OCI-LY7 (cell line): ENCODE measurements at regions not wholly inside any gene's neighbourhood (a gene's known extent, or its start where the extent isn't known, plus 50 kb on each side); places are given as distances from the start of the nearest gene placed in this dataset.

Source experiments
- BruUV-seq: library from RNA; stranded (reverse); fragments of 400-500 nt; replicated peaks from 2 replicates; lab custom pipeline; 2021; lab: Mats Ljungman, UMichigan
- CTCF ChIA-PET: fragments of 300-600 bp; sonication (Branson Sonifier 250); formaldehyde crosslinking; loops from one replicate; lab custom pipeline; 2022; ENCODE audit warnings: antibody characterized with exemption; ENCODE audit not compliant: unreplicated experiment; lab: Charles Lee
- POLR2A ChIA-PET: fragments of 300-600 bp; sonication (Branson Sonifier 250); formaldehyde crosslinking; loops from one replicate; lab custom pipeline; 2022; ENCODE audit warnings: antibody characterized with exemption; lab: Charles Lee
- DNase-seq: peaks from one replicate; pipeline ENCODE4 v3.0.0-alpha.2; 2015; ENCODE audit warnings: low spot score
- H2AFZ ChIP-seq: fragments of 200-600 bp; sonication (generic), shearing (Covaris generic); 2 replicates; pipeline ENCODE4 v1.6.1; 2014; ENCODE audit warnings: mild to moderate bottlenecking, antibody characterized with exemption, low read length, moderate library complexity
- H3K27ac ChIP-seq: fragments of 200-600 bp; sonication (generic); 2 replicates; pipeline ENCODE4 v1.5.1; 2014; ENCODE audit warnings: mixed run types, low read depth, mild to moderate bottlenecking, moderate library complexity, low read length, inconsistent platforms; ENCODE audit not compliant: poor library complexity, severe bottlenecking
- H3K36me3 ChIP-seq: fragments of 200-600 bp; sonication (generic); 2 replicates; pipeline ENCODE4 v1.6.1; 2014; ENCODE audit warnings: mild to moderate bottlenecking, antibody characterized with exemption, low read length, moderate library complexity, mixed read lengths; ENCODE audit not compliant: insufficient read depth
- H3K4me1 ChIP-seq: fragments of 200-600 bp; sonication (generic); 2 replicates; pipeline ENCODE4 v1.5.1; 2014; ENCODE audit warnings: mild to moderate bottlenecking, low read length; ENCODE audit not compliant: insufficient read depth, poor library complexity, severe bottlenecking
- H3K4me2 ChIP-seq: fragments of 200-600 bp; sonication (generic); 2 replicates; pipeline ENCODE4 v1.6.1; 2014; ENCODE audit warnings: mild to moderate bottlenecking, low read length
- H3K4me3 ChIP-seq: fragments of 200-600 bp; sonication (generic); 2 replicates; pipeline ENCODE4 v1.5.1; 2014; ENCODE audit warnings: mild to moderate bottlenecking, low read depth, low read length; ENCODE audit not compliant: poor library complexity, severe bottlenecking
- H3K79me2 ChIP-seq: fragments of 200-600 bp; sonication (generic); 2 replicates; pipeline ENCODE4 v1.6.1; 2016; ENCODE audit warnings: low read depth, mild to moderate bottlenecking, low read length, moderate library complexity, mixed read lengths; ENCODE audit not compliant: insufficient read depth
- H3K9me2 ChIP-seq: fragments of 200-600 bp; sonication (generic); 2 replicates; pipeline ENCODE4 v1.6.1; 2016; ENCODE audit warnings: mild to moderate bottlenecking, low read length, mixed read lengths; ENCODE audit not compliant: insufficient read depth
- H3K9me3 ChIP-seq: fragments of 200-600 bp; sonication (generic); 2 replicates; pipeline ENCODE4 v1.6.1; 2014; ENCODE audit warnings: mild to moderate bottlenecking, mixed run types, low read length, mixed read lengths
- H4K20me1 ChIP-seq: fragments of 200-600 bp; sonication (generic); 2 replicates; pipeline ENCODE4 v1.6.1; 2014; ENCODE audit warnings: mild to moderate bottlenecking, antibody characterized with exemption, low read length, moderate library complexity, mixed read lengths; ENCODE audit not compliant: insufficient read depth
- CTCF ChIP-seq: fragments of 200-600 bp; sonication (generic); conservative IDR thresholded peaks from 2 replicates; pipeline ENCODE4 v1.5.1; 2014; ENCODE audit warnings: mild to moderate bottlenecking, antibody characterized with exemption, low read length, moderate library complexity, mixed read lengths
- EZH2phosphoT487 ChIP-seq: fragments of 200-600 bp; sonication (generic); IDR thresholded peaks from 2 replicates; pipeline ENCODE4 v1.6.1; 2018; ENCODE audit warnings: low read depth, borderline replicate concordance, mild to moderate bottlenecking, mixed run types, antibody characterized with exemption, low read length, moderate library complexity, mixed read lengths
- intact Hi-C: fragments of 100-400 bp; cut with micrococcal nuclease; formaldehyde crosslinking; loops from one replicate; pipeline ENCODE4 v1.10.0; 2022; ENCODE audit not compliant: unreplicated experiment

GRCh38 chr6:28724395-28724794 is 198.7 kb downstream of the GPX5 start:
- Histone ChIP-seq H3K36me3 (no peaks in the 10 kb centered on the region), H3K9me2 (no peaks in the 10 kb centered on the region), H3K9me3 (no peaks in the 10 kb centered on the region), H3K4me3 (no peak overlapping the region), H3K4me1 (peaks cover 19% of the 10 kb centered on the region), H3K4me2 (no peak overlapping the region), H3K79me2 (no peaks in the 10 kb centered on the region), H3K27ac (no peak overlapping the region), H4K20me1 (no peaks in the 10 kb centered on the region), H2AFZ (no peak overlapping the region)
- TF ChIP-seq EZH2phosphoT487 (no peak), CTCF (no peak)
- no TSS peak for BruUV-seq
- DNase-seq = no peak
- ChIA-PET POLR2A (no interaction called here), CTCF (no interaction called here)
- intact Hi-C loops = no loop called here

GRCh38 chr6:28725274-28725809 is 198.4 kb downstream of the TRIM27 start:
- Histone ChIP-seq H3K4me2 (no peak overlapping the region), H3K4me1 (peaks cover 19% of the 10 kb centered on the region), H2AFZ (no peak overlapping the region), H3K4me3 (no peak overlapping the region), H3K27ac (no peak overlapping the region), H3K79me2 (no peaks in the 10 kb centered on the region), H4K20me1 (no peaks in the 10 kb centered on the region), H3K9me3 (no peaks in the 10 kb centered on the region), H3K9me2 (no peaks in the 10 kb centered on the region), H3K36me3 (no peaks in the 10 kb centered on the region)
- no peak for DNase-seq
- TF ChIP-seq EZH2phosphoT487 (no peak), CTCF (no peak)
- no TSS peak for BruUV-seq
- ChIA-PET POLR2A (no interaction called here), CTCF (no interaction called here)
- intact Hi-C loops = no loop called here

GRCh38 chr6:28725890-28726348 is 197.9 kb downstream of the TRIM27 start:
- POLR2A ChIA-PET = no interaction called here
- BruUV-seq = no TSS peak
- TF ChIP-seq EZH2phosphoT487 (no peak), CTCF (no peak)
- Histone ChIP-seq H2AFZ (no peak overlapping the region), H3K4me3 (no peak overlapping the region), H3K79me2 (no peaks in the 10 kb centered on the region), H3K27ac (no peak overlapping the region), H3K4me2 (no peak overlapping the region), H3K9me3 (no peaks in the 10 kb centered on the region), H3K4me1 (peaks cover 19% of the 10 kb centered on the region), H4K20me1 (no peaks in the 10 kb centered on the region), H3K9me2 (no peaks in the 10 kb centered on the region), H3K36me3 (no peaks in the 10 kb centered on the region)
- intact Hi-C loops = no loop called here
- no peak for DNase-seq
- CTCF ChIA-PET = no interaction called here
